ENCODE measurements at regions not wholly inside any gene's neighbourhood (a gene's known extent, or its start where the extent isn't known, plus 50 kb on each side); places are given as distances from the start of the nearest gene placed in this dataset.
A peak's percentile ranks its signal among the peaks of the same experiment; 100 is the strongest.
"Not testable (repeated sequence)": the region's sequence is repeated elsewhere in the genome, so short reads cannot be mapped to it uniquely, and the experiment has no call there.

DNA sequence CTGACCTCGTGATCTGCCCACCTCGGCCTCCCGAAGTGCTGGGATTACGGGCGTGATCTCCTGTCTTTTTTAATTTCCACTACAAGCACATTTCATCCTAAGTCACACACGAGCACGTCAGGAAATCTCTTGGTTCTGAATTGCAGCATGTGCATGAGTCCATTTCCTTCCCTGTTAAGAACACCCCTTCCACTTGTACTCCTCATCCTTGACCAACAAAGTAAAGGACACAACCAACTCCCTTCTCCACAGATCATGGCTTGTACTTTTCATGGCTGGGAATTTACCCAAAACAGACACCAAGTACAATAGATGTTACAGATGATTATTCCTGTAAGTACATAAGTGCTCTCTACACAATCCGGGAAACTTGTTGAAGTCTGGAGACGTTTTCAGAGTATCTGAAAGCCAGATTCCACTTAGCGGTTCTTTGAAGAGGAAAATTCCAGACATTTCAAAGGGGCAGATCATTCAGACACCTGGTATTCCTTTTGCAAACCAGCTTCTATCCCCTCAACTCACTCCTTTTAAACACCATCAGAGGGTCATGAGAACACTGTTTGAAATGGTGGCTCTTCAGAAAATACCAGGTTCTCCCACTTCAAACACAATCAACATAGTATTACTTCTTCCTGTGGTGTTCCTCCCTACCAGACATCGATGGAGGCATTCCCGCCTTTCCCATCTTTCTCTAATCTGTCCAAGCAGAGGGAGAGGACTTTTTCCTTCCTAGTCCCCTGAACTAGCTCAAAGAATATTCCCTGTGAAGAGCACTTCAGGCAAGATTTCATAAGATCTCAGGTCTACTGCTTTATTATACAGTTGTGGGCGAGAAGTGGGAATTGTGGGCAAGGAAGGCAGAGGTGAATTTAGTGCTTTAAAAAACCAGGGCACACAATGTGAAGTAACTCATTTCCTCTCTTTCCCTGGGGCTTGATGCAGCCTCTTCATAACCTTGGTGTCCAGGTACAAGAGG is 80.1 kb upstream of the TSC22D2 start:
- DNase-seq = no peak

DNA sequence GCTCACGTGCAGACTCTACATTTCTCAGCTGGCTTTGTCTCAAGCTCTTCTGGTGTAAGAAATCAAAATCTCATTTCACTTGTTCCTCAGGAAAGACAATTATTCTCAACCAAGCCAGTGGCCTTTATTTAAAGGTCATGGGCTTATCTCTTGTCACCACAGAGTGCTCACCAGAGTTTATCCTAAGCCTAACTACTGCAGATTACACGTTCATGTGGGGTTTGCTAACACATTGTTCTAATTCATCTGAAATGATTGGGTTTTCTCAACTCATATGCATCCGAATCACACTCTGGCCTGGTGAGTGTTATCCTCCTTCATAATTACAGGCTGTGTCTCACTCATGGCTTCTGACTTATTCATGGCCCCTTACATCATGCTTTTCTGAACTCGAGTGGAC is 83.3 kb upstream of the TSC22D2 start:
- DNase-seq = no peak

DNA sequence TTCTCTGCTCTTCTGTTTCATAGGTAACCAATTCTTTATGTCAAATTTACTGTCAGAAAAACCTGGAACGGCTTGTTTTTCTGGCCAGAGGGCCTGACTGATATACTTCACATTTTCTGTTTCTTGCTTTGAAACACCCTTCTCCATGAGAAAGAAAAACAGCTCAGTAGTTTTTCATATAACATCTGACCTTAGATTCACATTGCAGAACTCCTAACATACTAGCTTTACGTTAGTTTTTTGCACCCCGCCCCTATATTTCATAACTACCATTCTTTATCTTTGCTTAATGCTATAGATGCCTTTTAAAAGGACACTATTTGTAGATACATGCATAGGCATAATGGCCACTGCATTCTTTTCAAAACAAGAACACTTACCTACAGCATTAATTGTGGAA is 83.9 kb upstream of the TSC22D2 start:
- DNase-seq = no peak

DNA sequence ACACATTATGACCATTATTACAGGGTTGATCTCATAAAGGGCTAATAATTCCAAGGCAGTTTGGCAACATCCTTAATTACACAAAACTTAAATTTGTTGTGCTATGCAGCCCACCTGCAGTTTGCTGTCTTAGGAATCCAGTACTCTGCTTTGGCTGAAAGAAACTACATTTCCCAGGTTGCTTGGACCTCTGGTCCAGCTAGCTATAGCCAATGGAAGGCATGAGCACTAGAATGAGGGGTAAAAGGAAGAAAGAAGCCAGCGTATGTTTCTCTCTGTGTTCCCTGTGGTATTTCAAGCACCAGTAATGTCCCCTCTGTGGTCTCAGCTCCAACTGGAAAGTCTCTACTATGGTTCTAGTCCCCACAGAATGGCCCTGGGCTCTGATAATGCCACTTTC is 84.3 kb upstream of the TSC22D2 start:
- DNase-seq = no peak

DNA sequence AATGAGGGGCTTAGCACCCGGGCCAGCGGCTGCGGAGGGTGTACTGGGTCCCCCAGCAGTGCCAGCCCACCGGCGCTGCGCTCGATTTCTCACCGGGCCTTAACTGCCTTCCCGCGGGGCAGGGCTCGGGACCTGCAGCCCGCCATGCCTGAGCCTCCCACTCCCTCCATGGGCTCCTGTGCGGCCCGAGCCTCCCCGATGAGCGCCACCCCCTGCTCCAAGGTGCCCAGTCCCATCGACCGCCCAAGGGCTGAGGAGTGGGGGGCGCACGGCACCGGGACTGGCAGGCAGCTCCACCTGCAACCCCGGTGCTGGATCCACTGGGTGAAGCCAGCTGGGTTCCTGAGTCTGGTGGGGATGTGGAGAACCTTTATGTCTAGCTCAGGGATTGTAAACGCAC is 85.0 kb upstream of the TSC22D2 start:
- DNase-seq = not testable (repeated sequence)

DNA sequence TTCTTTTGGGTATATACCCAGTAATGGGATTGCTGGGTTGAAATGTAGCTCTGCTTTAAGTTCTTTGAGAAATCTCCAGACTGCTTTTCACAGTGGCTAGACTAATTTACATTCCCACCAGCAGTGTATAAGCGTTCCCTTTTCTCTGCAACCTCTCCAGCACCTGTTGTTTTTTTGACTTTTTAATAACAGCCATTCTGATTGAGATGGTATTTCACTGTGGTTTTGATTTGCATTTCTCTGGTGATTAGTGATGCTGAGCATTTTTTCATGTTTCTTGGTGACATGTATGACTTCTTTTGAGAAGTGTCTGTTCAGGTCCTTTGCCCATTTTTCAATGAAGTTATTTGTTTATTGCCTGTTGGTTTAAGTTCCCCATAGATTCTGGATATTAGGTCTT is 87.1 kb upstream of the TSC22D2 start:
- not testable (repeated sequence) for DNase-seq

DNA sequence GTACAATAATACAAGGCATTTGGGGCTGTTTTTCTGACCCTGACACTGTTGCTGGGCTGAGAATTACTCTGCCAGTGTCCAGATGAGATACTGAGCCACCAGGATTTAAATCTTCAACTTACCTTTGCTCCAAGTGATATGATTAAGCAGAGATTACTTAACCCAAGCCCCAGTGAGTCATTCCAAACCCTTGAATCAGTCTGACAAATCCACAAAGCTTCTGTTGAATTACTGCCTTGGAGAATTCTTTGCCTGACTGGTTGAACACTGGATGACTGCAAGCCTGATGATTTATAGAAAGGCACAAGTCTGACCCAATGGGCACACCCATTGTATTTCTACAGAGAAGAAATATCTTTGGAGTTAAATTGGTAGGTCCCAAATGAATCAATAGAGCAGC is 88.2 kb upstream of the TSC22D2 start:
- peak; percentile 98 for DNase-seq

DNA sequence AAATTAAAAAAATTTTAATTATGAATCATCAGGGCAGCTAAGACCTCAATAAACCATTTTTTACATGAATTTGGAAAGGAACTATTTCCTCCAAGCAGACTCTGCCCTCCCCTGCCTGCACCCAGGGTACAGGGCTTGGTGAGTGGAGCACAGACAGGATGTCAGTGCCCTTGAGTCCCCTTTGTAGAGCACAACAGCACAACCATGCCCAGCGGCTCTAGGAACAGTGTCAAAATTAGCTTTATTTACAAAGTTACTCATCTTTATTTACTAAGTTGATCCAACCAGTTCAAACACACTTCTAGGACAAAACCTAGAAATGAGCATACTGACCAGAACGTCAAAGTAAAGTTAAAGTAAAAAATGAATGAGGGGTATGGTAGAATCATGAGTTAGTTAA is 90.6 kb upstream of the TSC22D2 start:
- DNase-seq = no peak

DNA sequence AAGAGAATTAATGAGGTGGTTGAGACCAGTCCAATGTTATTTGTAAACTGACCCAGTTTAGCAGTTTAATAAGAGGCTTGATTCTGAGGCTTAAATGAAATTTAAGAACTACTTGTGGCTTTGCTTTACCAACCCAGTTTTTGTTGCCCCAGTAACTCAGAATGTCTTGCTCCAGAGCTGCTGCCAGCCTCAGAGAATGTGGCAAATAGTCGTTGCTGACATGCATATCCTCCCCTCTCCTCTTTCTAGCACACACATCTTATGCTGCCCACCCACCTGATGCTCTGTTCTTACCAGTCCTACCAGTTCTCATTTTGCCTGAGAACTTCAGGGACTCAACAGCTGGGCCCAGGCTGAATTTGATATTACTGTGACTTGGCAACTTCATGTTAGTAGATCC is 92.4 kb upstream of the TSC22D2 start:
- DNase-seq = no peak

DNA sequence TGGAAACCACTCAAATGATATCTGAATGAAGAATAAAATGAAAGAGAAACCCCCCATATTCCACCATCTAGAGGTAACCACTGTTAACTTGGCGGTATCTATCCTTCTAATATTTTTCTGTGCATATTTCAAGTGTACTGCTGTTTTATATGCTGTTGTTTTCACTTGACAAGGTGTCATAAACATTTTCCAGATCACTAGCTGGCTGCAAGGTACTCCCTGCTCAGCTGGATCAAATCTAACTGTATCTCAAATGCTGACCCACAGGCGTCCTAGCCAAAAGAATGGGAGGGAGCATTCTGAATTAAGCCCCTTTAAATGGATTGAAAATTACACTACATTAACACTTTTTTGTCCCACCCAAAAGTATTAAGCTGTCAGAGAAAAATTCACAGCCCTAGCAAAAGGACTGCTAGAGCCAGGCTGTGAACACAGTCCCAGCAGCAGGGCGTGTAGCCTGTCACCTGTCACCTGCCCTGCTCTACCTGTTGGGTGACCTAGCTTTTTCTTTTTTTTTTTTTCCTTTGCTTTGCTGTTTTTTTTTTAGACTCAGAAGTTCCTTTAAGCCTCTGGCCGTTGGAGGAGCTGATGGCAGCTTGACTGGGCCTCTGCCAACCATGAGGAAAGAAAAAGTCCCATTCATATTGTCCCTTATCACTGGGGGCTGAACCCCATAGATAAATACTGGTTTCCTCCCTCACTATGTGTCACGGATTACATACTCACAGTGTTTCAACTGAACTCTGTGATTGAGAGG is 93.7 kb upstream of the TSC22D2 start:
- no peak for DNase-seq

DNA sequence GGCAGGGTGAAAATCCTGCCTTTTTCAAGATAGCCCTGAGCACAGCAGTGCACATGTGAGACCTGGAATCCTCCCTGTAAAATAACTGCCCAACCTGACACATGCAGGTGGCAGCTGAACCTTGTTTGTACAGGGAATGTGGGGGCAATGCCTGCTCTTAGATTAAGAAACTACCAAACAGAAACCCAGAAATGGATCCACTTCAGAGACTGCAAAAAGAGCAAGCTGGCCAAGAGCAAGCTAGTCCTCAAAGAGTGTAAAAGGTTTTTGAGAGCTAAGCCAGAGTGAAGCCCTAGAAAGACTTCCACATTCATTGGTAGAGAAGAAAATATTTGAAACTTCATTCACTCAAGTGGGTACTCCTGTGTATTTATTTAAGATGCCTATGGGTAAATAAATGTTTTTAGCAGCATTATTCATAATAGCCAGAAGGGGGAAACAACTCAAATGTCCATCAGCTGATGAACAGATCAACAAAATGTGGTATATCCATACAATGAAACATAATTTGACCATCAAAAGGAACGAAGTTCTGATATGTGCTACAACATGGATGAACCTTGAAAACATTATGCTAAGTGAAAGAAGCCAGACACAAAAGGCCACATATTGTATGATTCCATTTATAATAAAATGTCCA is 96.0 kb upstream of the TSC22D2 start:
- DNase-seq = no peak

DNA sequence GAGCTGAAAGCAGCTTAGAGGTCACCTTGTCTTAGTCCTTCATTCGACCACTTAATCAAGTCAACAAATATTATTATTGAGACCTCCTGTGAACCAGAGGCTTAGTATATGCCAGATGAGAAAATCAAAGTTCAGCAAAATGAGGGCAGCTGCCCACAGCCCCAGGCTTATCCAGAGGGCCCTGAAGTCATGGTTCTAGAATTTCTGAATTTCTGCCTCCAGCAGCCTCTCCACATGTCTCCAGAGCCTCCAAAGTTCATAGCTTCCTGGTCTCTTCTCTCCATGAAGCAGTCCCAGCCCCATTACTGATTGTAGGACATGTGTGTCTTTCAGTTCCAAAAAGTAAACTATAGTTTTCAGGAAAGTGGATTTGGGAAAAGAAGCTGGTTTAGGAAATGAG is 96.9 kb upstream of the TSC22D2 start:
- DNase-seq = no peak

DNA sequence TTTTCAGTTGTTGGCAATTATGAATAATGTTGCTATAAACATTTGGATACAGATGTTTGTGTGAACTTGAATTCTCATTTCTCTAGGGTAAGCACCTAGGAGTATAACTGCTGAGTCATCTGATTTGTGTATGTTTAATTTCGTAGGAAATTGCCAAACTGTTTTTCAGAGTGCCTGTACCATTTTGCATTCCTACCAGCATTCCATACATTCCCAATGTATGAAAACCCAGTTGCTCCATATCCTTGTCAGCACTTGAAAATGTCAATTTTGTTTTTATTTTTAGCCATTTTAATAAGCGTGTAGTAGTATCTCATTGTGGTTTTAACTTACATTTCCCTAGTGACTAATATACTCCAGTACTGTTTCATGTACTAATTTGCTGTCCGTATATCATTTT is 98.5 kb upstream of the TSC22D2 start:
- peak; percentile 85 for DNase-seq

DNA sequence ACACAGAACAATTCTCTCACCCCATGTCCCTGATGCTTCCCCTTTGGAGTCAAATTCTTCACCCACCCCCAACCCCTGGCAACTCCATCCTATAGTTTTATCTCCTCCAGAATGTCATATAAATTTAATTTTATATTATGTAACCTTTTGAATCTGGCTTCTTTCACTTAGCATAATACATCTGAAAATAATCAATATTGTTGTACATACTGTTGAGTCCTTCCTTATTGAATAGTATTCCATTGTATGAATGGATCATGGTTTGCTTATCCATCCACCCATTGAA is 98.9 kb upstream of the TSC22D2 start:
- DNase-seq = no peak

DNA sequence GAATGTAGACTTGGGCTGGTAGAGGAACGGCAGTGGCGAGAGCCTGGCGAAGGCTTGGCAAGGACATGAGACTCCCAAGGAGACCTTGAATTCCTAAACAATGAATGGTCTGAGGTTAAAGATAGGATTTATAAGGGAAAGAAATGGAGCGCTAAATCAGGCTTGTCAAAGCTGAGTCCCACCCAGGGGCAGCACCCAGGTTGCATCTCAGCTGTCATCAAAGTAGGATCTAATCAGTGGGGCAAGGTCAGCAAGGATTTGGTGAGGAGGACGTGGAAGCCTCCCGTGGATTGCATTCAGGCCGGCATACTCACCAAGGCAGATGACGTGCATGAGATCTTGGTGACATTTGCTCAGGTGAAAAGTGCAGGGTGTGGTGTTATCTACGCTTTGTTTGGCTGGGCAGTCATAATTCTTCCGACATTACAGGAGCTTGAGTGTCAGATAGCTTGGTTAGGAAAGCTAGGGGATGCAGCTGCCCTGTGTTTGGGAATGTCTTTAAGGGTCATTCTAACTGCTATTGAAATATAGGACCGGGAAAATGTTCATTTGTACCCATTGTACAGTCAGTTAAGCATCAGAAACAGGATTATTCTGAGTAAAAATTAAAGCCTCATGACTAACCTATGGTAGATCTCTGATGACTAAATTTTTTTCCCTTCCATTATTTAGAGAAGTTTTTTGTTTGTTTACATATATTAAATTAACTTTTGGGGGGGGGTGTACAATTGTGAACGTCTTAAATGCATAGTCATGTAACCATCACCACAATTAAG is 99.4 kb upstream of the TSC22D2 start:
- DNase-seq = no peak

DNA sequence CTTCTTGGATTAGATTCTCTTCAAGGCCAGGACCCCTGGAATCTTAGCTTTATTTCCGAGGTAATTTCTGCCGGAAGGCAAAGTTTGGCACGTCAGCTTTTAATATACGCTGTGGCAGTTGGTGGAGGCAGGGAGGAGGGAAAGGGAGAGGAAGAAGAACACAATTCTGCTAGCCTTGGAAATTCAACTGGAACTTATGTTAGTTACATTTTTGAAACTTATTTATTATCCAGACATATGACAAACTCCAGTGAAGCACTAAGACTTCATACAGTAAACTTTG is 100.1 kb upstream of the TSC22D2 start:
- DNase-seq = no peak

DNA sequence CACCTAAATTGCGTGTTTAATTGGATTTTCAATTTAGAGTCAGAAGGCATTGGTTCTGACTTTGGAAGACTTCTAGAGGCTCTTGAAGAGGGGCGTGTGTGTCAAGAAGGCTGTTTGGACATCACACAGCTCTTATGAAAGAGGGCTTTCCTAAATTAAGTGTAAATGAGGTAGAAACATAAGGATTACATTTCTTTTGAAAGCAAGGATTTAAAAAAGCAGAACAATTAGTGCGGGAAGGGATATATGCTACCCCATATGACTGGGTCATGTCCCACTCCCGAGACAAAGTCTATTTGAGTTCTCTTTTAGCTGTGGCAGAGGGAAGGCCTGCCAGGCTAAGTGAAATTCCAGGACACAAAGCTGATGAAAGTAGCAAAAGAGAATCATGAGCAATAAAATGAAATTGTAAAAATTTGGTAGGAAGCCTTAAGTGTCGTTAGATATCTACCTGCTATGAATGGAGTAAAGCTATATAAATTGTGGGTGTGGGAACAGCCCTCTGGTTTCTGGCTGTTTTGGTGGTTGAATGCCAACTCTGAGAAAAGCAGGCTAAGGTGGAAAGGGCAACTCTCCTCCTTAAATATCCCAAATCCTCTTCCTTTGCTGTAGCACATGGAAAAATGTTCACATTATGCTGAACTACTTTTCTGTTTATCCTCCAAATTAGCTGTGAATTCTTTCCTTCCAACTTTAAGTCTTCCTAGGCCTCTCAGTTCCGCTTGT is 100.6 kb upstream of the TSC22D2 start:
- no peak for DNase-seq

DNA sequence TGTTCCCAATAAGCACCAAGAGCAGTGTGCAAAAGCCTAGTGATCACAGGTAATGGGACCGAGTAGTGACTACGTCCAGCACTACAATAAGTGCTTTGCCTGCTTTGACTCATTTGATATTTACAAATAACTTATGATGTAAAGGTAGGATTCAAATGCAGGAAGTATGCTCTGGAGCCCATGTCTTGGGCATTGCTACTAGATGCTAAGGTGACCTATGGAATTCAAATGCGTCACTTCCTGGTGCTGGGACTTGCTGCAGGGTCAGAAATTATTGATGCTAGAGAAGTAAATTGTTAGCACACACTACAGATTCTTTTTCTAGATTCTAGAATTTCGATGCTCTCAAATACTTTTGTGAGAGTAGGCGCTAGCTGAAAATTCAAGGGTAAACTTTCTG is 101.2 kb upstream of the TSC22D2 start:
- DNase-seq = no peak

DNA sequence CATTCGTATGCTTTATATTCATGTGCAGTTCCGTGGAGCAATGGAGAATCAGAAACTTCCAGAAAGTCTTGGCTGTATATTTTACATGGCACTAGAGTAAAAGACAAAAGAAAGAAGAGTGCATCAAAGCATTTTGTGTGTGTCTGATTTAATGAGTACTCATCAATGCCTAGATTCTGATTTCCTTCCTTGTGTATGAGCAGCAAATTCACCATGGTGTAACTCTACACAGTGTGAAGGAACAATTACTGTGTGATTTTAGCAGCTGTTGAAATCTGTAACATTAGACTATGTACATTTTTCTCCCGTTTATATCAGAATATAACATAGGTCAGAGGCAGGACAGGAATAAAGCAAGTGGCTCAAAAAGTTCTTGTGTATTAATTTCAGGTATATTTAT is 102.0 kb upstream of the TSC22D2 start:
- DNase-seq = no peak

DNA sequence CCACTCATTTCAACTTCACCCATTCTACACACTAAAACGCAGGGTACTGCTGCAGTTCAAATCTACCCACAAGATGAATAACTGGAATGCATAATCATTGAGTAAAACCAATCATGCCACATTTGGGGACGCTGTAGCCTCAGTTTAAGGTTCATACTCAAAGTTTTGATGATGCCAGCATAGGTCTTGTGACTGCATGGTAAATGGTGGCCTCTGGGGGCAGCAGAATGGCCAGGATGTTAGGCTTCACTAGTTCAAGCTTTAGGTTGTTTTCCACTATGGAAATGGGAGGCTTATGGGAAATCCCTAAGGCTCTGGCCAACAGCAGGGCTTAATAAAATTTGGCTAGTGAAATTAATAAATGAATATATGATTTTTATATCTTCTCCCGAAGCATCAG is 104.3 kb upstream of the TSC22D2 start:
- DNase-seq = no peak

DNA sequence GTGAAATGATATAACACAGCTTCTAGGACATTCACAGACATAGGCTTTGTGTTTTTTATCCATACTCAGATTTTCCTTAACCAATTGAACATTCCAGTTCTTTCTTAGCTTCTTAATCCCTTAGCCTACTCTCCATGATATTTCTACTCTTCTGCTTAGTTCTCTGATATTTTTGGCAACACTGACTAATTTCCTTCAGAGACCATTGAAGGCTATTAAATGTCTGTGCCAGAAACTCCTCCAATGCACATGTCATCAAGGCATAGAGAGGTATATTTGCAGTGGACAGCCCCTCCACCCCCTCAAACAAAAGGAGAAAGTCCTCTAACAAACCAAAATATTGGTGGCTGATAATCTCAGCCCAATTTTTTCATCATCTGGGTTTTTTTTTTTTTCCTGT is 105.9 kb upstream of the TSC22D2 start:
- DNase-seq = no peak

DNA sequence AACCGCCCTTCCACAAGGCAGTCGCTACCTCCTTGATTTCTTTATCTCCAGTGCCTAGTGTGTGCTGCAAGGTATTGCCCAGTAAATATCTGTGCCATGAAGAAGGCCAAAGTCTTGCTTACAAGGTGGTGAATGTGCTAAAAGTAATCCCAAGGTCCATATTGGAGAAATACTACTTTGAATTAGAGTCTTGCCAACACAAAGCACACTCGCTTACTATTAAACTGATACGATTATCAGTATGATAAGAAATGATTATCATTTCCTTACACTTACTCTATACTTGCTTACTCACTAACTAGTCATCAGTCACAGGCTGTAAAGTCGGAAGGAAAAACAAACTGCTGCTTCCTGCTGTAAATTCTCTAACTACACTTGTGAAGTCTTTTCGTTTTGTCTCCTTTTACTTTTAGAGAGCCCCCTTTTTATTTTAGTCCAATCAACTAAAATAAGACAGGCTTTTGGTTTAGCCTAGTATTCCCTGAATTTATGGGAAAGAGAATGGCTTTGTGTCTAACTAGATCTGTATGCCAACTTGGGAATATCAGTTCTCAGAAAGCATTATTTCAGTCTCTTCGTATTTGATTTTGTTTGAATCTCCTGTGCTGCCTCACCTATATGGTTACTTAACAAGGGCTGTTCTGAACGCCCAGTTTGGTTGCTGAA is 107.1 kb upstream of the TSC22D2 start:
- DNase-seq = peak; percentile 66
